HG03025 (cell line): ENCODE measurements at regions not wholly inside any gene's neighbourhood (a gene's known extent, or its start where the extent isn't known, plus 50 kb on each side); places are given as distances from the start of the nearest gene placed in this dataset.

Experiments
- ATAC-seq: cut with Tn5 transposase; IDR thresholded peaks from one replicate; pipeline ENCODE4 v1.9.1; 2021; ENCODE audit warnings: mild to moderate bottlenecking, moderate library complexity; ENCODE audit not compliant: unreplicated experiment, low FRiP score

DNA sequence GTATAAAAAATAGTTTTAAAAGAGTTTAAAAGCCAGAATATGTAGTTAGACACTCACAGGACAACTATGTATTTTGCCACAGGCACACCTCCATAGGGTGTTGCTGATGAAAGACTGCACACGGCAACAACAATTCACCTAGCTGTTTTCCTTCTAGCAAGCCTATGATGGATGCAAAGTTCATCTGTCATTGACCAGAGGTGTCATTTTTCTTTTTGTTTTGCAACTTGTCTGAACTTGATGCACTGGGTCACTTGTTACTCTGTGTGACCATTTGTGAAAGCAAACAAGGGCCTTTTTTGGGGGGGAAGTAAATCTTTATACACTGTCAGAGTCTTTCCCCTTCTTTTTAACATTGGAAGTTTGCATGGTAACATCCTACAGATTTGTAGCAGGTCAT, 258.0 kb upstream of the SEMA3A start:
- no peak for ATAC-seq

DNA sequence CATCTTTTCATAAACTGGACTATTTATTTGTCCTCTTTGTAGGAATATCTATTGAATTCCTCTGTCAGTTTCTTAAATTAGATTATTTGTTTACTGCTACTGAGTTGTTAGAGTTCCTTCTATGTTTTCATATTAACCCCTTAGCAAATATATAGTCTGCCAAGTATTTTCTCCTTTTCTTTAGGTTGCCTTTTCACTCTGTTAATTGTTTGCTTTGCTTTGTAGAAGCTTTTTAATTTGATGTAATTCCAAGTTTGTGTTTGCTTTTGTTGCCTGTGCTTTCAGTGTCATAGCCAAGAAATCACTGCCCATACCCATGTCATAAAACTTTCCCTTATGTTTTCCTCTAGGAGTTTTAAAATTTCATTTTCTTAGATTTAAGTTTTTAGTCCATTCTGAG, 256.2 kb upstream of the SEMA3A start:
- no peak for ATAC-seq

DNA sequence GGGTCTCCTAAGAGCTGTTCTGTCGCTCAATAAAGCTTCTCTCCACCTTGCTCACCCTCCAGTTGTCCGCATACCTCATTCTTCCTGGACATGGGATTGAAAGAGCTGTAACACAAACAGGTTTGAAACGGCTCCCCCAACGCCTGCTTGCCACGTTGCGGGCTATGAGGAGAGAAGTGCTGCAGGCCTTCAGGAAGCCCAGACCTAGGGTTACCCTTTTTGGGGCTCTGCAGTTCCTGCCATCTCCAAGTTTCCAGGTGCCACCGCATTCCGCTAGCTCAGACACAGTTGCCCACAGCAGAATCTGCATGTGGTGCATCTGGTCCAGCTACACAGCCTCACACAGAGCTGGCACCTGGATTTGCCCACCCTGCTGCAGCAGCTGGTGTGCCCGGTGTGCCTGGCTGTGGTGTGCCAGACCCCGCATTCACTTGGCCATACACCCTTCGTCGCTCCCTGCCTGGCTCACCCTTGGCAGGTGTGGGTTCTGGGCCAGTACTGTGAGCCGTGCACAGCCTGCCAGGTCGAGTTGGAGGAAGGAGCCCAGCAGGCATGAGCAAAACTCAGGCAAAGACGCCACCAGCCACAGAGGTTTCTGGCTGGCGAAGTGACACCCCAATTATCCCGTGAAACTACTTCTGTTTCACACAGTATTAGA, 253.2 kb upstream of the SEMA3A start:
- ATAC-seq: no peak

DNA sequence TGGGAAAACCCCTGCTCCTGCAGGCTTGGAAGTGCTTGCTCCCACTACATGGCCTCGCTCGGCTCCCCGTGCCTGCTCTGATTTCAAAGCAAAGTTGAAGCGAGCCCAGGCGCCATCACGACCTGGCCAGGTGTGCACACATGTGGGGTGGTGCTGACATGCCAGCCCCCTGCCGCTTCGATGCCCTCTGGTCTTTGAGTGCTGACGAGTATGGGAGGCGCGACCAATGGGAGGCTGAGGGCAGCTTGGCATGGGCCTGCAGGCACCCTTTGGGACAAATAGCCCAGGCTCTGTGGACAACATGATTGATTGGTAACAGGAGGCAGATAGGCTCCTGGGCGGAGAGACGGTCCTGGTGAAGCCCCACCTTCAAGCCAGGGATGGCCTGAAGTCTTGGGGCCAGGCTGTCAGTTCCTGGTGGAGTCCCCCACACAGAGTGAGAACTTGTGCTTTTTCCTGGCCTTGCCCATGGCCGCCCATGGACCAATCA, 252.4 kb upstream of the SEMA3A start:
- ATAC-seq: no peak

DNA sequence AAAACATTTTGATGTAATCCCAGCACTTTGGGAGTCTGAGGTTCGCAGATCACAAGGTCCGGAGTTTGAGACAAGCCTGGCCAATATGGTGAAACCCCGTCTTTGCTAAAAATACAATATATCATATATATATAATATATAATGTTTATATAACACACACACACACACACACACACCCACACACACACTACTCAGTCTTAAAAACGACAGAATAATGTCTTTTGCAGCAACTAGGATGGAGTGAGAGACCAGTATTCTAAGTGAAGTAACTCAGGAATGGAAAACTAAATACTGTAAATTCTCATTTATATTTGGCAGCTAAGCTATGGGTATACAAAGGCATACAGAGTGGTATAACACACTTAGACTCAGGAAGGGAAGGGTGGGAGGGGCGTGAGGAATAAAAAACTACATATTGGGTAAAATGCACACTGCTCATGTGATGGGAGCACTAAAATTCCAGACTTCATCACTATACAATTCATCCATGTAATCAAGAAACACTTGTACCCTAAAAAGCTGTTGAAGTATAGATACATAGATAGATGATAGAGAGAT, 231.2 kb upstream of the SEMA3A start:
- ATAC-seq: no peak

DNA sequence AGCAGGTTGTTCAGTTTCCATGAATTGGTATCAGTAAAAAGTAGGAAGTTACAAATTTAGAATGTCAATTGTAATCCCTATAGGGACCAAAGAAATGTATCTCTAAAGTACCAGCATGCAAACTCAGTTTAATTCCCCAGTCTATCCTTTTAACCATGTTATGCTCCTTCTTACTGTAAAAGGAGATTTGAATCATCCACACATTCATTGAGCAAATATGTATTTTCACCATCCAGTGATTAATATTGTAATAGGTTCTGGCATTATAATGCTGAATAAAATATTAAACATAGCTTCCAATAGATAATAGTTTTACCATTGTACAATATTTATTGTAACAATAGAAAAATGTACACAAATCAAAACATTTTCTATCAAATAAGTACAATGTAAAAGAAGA, 228.2 kb upstream of the SEMA3A start:
- ATAC-seq: no peak

DNA sequence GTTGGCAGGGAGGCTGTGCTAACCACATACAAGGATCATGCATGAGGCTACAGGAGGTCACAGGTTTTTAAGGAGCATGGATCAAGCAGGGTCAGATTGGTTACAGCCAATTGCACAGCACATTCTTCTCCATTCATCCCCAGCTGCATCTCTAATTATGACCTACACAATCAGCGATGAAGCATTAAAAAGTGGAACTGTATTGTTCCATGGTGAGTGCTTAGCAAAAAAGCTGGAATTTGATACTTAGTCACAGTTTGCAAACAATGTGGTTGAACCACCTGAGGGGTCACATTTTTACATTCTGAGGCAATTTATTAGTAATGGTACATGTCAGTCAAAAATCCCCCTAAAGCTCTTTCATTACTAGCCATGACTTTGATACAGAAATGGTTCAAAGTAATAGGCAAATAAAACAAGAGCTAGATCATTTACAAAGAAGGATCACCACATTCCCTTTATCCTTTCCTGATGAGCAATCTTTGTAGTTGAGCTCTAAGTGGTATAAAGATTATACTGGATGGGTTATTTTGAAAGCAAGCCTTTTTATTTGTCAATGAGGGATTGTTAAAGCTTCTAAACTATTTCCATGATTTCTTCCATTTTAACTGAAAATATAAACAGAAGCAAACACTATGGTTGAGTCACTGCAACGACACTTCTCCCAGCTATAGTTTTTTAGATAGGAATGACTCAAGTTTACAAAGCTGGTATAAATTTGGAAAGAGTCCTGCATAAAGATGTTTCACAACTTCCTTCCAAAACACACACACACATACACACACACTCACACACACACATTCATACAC, 217.8 kb upstream of the SEMA3A start:
- no peak for ATAC-seq

DNA sequence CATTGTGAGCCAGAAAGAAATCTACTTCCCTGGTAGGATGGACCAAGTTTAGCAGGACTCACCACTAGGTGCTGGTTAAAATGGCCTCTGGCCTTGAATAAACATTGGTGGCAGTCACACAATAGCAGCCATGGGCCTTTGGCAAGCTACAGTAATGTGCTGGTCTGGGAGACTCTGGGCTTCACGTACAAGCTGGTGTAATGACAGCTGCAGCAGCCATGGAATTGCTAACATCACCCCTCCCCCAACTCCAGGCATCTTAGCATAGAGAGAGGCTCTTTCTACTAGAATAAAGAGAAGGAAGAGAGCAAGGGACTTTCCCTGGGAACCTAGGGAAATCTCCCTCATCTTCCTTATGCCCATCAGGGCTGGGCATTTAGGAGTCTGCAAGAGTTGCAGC, 205.1 kb upstream of the SEMA3A start:
- no peak for ATAC-seq

DNA sequence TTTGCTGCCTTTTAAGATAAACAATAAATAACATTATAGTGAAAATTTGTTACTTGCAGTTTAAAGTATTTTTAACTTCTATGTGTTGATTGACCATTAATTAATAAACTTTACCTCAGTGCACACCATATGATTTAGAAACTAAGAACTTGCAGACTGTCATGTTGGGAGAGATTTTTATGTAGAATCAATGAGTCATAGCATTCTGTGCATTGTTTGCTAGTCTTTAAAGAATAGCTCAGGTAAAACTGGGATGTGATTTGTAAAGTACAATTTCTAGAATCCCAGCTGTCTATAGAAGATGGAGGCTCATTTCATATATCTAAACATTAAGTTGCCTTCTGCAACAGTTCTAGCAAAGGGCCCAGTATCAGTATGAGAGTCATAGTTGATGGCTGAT, 199.6 kb upstream of the SEMA3A start:
- no peak for ATAC-seq

DNA sequence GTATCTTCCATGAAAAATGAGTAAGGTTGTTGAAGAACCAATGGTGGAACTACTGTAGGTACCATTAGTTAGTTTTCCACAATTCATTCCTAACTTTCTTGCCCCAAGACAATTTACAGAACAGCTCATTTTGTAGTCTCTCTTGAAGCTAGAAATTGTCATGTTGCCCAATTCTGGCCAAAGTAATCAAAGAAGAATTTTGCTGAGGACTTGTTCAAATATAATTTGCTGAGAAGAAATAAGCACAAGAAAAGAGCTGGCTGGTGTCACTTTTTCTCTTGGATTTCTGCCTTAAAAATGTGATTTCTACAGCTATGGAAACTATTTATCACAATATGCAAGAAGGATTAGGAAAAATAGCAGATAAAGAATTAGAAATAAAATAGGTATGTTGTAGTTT, 199.2 kb upstream of the SEMA3A start:
- no peak for ATAC-seq

DNA sequence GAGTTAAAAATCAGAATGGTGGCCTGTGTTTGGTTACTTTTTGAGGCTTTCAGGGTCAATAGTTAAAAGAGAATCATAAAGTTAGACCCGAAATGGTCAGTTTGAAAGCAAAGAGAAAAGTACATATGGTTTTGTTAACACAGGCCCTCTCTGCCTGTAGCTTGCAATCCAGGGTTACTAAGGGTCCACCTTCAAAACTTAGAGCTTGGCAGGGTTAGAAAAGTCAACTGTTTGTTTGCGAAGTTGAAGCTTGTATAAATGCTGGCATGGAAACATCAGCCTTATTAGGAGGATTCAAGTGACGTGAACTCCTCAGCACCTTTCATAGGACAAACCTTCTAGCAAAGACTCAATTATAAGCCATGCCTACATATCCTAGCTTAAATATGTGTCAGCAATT, 196.3 kb upstream of the SEMA3A start:
- no peak for ATAC-seq

DNA sequence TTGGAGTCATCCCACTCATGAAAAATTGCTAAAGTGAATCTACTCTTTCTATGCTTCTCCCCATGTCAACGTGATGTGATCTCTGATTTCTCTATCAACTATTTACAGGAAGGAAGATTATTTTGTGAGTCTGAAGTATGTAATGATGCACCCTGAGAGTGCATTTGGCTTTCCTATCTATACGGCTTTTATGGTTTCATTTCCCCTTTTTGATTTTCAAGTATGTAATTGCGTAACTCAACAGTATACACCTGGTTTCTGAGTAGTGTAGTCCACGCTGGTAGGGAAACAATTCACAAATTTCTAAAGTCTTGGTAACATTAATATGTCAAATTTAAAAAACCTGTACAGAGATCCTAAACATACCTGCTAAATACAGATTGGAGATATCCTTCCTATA, 194.7 kb upstream of the SEMA3A start:
- ATAC-seq: peak; percentile 100

DNA sequence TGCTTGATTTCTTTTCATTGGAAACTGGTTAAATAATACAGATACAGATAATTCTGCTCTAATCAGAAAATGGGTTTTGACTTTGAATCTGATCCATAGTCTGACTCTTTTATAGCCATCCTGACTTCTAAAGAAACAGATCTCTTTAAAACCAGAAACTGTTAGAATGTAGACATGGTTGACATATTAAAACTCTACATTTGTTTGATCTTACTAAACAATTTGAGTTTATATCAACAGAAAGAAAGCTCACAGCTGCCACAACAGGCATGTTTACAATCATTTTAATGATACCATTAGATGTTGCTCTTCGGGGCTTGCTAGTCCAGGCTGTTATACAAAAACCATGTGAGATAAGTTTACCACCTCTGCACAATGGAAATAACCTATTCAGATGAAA, 193.0 kb upstream of the SEMA3A start:
- no peak for ATAC-seq

DNA sequence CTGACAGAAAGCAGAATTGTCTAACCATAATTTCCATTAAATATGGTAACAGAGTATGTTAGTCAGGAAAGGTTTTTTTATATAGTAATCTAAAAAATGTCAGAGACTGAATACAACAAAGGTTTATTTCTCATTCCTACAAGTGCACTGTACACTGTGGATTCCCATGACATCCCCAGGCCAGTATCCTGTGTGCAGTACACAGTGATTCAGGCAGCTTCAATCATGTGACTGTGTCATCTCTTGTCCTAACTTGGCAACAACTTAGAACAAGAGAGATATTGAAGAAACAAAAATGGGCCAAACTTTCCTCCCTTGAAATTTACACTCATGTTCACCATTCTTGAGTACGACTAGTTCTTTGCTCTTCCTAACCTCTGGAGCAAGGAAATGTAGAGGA, 189.8 kb upstream of the SEMA3A start:
- ATAC-seq: no peak

DNA sequence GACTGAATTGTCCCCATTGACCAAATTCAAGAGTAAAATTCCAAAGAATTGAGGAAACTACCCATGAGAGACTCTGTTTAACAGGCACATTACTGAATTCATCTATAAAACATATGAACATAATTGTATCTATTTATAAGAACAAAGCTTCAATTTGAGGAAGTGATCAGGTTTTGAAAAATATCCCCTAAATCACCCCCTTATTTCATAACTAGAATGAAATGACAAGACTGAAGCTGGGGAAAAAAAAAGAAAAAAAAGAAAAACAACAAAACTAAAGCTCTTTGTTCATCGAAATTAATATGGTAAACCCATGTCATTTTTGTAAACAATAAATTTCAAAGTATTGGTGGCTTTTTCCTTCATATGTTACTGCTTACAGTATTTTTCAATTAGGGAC, 184.9 kb upstream of the SEMA3A start:
- ATAC-seq: no peak

DNA sequence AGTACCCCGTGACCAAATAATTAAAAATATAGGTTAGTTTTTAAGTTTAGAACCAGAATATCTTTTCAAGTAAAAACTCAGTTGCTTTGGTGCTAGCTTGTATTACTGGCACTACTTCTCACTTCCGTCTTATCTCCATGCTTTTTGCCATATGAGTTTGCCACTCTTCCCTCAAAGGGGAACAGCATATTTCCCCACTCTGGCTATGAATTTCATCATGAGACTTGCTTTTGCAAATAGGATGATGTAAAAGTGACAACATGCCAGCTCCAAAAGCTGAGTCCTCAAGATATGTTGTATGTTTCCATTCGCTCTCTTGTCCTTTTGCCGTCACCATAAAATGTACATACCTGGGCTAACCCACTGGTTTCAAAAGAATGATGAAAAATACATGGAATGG, 178.1 kb upstream of the SEMA3A start:
- ATAC-seq: no peak

DNA sequence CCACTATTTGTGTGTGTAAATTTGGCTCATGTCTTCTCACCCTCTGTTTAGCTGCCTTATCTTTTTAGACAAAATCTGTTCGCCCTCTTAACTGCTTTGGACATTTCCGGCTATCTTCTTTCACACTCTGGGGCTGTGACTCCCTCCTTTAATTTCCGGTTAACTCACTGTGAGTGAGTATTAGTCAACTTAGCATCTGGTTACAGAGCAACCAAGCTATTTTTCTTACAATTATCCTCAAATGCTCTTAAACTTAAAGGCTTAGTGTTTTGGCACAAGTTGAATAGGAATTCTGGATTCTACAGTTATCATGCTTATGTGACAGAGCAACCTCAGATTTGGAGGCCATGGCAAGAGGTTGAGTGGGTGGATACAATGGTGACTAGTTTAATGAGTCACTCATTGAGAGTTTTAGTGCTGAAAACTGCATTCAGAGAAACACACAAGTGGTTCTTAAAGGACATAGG, 177.6 kb upstream of the SEMA3A start:
- no peak for ATAC-seq

DNA sequence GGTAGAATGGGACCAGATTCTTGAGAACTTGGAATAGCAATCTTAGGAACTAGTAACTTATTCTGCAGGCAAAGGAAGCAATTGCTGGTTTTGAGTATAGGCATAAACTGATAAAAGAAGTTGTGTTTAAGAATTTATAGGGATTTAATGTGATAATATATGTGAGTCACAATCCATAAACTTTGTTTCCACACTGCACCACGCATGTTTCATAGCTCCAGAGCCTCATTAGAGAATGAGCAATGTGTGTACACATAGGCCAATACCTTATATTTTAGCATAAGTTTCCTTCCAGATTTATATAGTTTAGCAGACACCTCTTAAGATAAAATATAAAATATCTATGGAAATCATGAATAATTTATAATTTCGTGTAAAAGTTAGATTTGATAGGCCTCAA, 175.5 kb upstream of the SEMA3A start:
- ATAC-seq: no peak

DNA sequence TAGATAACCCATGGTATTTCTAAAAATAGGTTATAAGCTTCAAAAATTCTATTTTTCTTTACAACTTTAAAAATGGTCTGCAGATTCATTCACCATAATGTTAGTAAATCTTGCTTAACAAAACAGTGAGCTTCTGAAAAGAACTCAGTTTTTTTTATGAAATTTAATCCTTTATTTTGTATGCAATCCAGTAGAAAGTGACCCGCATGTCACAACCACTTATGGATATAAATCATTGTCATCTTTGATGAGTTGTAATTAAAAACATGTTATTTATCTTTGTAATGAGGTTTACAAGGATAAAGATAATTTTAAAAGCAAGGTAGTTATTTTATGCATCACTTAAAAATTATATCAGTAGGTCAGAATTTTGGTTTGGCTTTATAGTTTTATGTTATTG, 173.5 kb upstream of the SEMA3A start:
- no peak for ATAC-seq

DNA sequence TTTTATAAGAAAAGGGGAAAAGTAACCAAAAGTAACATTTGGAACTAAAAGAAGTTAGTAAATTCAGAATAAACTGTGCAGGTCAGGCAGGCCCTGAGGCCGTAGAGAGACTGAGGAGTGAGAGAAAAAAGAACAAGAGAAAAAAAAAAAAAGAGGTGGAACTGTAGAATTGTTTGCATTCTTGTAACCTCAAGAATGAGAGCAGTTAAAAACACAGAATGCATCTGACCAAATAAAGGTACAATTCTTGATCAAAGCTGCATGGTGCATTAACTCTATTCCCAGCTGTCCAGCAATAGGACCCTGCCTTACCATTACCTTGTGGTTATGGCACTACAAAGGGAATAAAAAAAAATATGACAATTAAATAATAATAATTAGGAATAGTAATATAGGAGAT, 170.1 kb upstream of the SEMA3A start:
- no peak for ATAC-seq

DNA sequence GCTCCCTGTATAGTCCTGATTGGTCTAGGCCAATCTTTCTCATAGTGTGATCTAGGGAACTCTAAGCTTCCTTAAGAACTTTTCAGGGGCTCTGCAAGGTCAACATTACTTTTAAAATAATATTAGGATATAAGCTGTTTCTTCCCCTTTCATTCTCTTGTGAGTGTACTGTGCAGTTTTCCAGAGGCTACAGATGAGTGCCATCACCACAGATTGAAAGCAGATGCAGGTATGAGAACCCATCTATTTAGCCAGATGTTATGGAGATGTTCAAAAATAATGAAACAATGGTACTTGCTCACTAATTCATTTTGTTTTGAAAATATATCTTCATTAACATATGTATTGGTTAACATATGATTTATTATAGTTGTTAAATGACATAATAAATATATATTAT, 169.2 kb upstream of the SEMA3A start:
- ATAC-seq: no peak

DNA sequence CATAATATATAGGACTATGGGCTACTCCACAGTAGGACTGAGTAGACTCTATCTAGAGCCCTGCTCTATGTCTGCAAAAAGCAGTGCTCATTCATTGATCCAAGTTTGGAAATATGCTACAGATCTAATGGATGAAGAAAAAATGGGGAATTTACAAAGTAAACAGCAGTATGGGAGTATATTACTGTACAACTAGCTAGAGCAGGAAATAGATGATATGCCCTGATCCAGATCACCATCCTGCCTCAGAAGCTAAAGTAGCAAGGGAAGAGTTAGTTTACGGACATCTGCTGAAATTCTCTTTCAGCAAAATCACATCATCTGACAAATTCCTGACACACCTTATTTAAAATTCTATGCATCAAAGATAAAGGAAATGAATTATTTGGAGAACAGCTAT, 168.2 kb upstream of the SEMA3A start:
- no peak for ATAC-seq
